ENCODE measurements at regions not wholly inside any gene's neighbourhood (a gene's known extent, or its start where the extent isn't known, plus 50 kb on each side); places are given as distances from the start of the nearest gene placed in this dataset.

GRCh38 chr20:41733151-41733550, 115.0 kb upstream of the CHD6 start:
- TF ChIP-seq, protein P1, sequence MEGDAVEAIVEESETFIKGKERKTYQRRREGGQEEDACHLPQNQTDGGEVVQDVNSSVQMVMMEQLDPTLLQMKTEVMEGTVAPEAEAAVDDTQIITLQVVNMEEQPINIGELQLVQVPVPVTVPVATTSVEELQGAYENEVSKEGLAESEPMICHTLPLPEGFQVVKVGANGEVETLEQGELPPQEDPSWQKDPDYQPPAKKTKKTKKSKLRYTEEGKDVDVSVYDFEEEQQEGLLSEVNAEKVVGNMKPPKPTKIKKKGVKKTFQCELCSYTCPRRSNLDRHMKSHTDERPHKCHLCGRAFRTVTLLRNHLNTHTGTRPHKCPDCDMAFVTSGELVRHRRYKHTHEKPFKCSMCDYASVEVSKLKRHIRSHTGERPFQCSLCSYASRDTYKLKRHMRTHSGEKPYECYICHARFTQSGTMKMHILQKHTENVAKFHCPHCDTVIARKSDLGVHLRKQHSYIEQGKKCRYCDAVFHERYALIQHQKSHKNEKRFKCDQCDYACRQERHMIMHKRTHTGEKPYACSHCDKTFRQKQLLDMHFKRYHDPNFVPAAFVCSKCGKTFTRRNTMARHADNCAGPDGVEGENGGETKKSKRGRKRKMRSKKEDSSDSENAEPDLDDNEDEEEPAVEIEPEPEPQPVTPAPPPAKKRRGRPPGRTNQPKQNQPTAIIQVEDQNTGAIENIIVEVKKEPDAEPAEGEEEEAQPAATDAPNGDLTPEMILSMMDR (IDR thresholded peaks at IDR 0.05) = no peak
- no peak for TF ChIP-seq POLR2AphosphoS5 (IDR thresholded peaks at IDR 0.05; ENCODE audit: insufficient read depth in 1 of 2, low read depth in 1 of 2)
- no peak for TF ChIP-seq POLR2A (IDR thresholded peaks at IDR 0.05)

Measured in vagina (tissue), 2 donors.